Esophagus squamous epithelium (tissue), 5 donors: ENCODE measurements at regions not wholly inside any gene's neighbourhood (a gene's known extent, or its start where the extent isn't known, plus 50 kb on each side); places are given as distances from the start of the nearest gene placed in this dataset.

Experiments used
- DNase-seq: peaks from one replicate; lab custom pipeline; 2025; lab: John Stamatoyannopoulos, UW
- H3K27ac ChIP-seq, 4 donors: fragments of 200-600 bp; sonication (generic); one replicate each; pipeline ENCODE4 v1.5.1; 2016 to 2019; ENCODE audit warnings: mild to moderate bottlenecking in 1 of 4
- H3K27me3 ChIP-seq, 4 donors: fragments of 200-600 bp; sonication (generic); 1 replicate in 3 of 4; 2 replicates in 1 of 4; pipeline versions ENCODE4 v1.5.1 to v1.6.0; 2017 to 2021; ENCODE audit warnings: antibody characterized with exemption in 1 of 4
- H3K36me3 ChIP-seq, 3 donors: fragments of 200-600 bp; sonication (generic); one replicate each; pipeline ENCODE4 v1.5.1; 2016 to 2019
- H3K4me1 ChIP-seq, 3 donors: fragments of 200-600 bp; sonication (generic); one replicate each; pipeline ENCODE4 v1.5.1; 2017 to 2019
- H3K4me3 ChIP-seq, 4 donors: fragments of 200-600 bp; sonication (generic); 1 replicate in 3 of 4; 2 replicates in 1 of 4; pipeline ENCODE4 v1.5.1; 2016 to 2019; ENCODE audit warnings: mild to moderate bottlenecking in 2 of 4, moderate library complexity in 1 of 4
- H3K9me3 ChIP-seq, 3 donors: fragments of 200-600 bp; sonication (generic); one replicate each; pipeline ENCODE4 v1.5.1; 2016 to 2019
- POLR2A ChIP-seq, 4 donors: fragments of 450-650 bp; IDR thresholded peaks; one replicate each; pipeline ENCODE4 v1.6.1; 2017; ENCODE audit warnings: antibody characterized with exemption in 4 of 4, mild to moderate bottlenecking in 4 of 4, moderate library complexity in 3 of 4
- WGBS, 2 donors: methylation state at CpG; one replicate each; pipeline ENCODE4 v1.1.5; 2018; 5-methylcytosine and 5-hydroxymethylcytosine counted together
- intact Hi-C: fragments of 100-400 bp; cut with DNase I; formaldehyde crosslinking; loops from one replicate; pipeline ENCODE4 v1.15.0; 2022
- TF ChIP-seq, protein P1 (sequence below), 6 experiments: fragments of 450-650 bp in 4 of 6; fragments of 200-600 bp in 2 of 6; sonication (generic) in 2 of 6; IDR thresholded peaks; one replicate each; pipeline ENCODE4 v1.5.1; 2016 to 2019; ENCODE audit warnings: antibody characterized with exemption in 6 of 6, mild to moderate bottlenecking in 4 of 6, moderate library complexity in 4 of 6
- donor health status: DM: yes; HTN: yes; CAD: no.

DNA sequence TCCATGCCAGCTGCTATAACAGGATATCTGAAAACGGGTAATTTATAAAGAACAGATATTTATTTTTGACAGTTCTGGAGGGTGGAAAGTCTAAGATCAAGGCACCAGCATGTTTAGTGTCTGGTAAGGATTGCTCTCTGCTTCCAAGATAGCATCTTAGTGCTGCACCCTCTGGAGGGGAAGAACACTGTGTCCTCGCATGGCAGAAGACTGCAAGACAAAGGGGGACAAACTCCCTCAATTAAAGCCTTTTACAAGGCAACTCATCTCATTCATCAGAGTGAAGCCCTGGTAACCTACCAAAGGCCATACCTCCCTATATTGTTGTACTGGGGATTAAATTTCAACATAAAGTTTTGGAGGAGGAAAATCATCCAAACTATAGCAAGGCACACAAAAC is 298.9 kb upstream of the EDIL3 start:
- WGBS, 2 donors = 75 to 81% methylated on average over 2 of the region's 2 CpGs
- intact Hi-C loops = no loop called here
- H3K36me3 ChIP-seq = no peaks in the 10 kb centered on the region
- H3K4me3 ChIP-seq = no peak overlapping the region
- TF ChIP-seq, protein P1, sequence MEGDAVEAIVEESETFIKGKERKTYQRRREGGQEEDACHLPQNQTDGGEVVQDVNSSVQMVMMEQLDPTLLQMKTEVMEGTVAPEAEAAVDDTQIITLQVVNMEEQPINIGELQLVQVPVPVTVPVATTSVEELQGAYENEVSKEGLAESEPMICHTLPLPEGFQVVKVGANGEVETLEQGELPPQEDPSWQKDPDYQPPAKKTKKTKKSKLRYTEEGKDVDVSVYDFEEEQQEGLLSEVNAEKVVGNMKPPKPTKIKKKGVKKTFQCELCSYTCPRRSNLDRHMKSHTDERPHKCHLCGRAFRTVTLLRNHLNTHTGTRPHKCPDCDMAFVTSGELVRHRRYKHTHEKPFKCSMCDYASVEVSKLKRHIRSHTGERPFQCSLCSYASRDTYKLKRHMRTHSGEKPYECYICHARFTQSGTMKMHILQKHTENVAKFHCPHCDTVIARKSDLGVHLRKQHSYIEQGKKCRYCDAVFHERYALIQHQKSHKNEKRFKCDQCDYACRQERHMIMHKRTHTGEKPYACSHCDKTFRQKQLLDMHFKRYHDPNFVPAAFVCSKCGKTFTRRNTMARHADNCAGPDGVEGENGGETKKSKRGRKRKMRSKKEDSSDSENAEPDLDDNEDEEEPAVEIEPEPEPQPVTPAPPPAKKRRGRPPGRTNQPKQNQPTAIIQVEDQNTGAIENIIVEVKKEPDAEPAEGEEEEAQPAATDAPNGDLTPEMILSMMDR (IDR thresholded peaks at IDR 0.05) = no peak
- TF ChIP-seq POLR2A (IDR thresholded peaks at IDR 0.05) = no peak
- H3K27me3 ChIP-seq = no peaks in the 10 kb centered on the region
- H3K9me3 ChIP-seq = no peaks in the 10 kb centered on the region
- H3K4me1 ChIP-seq = no peaks in the 10 kb centered on the region
- H3K27ac ChIP-seq = no peak overlapping the region
- no peak for DNase-seq

- no peaks in the 10 kb centered on the region for H3K4me1 ChIP-seq
- 63 to 77% methylated on average over 1 of the region's 1 CpG for WGBS, 2 donors
- intact Hi-C loops = no loop called here
These were observed 297.9 kb upstream of the EDIL3 start for GRCh38 chr5:84682531-84682930.

GRCh38 chr5:84680908-84681307 is 296.2 kb upstream of the EDIL3 start:
- intact Hi-C loops = no loop called here
- Histone ChIP-seq H3K36me3 (no peaks in the 10 kb centered on the region), H3K27me3 (no peaks in the 10 kb centered on the region), H3K9me3 (no peaks in the 10 kb centered on the region), H3K4me1 (no peaks in the 10 kb centered on the region), H3K4me3 (no peak overlapping the region), H3K27ac (no peak overlapping the region)
- TF ChIP-seq, protein P1 (IDR thresholded peaks at IDR 0.05) = no peak
- TF ChIP-seq POLR2A (IDR thresholded peaks at IDR 0.05) = no peak
- no peak for DNase-seq

More at GRCh38 chr5:84682531-84682930, 297.9 kb upstream of the EDIL3 start:
- no peak for TF ChIP-seq POLR2A (IDR thresholded peaks at IDR 0.05)
- TF ChIP-seq, protein P1 (IDR thresholded peaks at IDR 0.05) = no peak
- Histone ChIP-seq H3K27me3 (no peaks in the 10 kb centered on the region), H3K4me3 (no peak overlapping the region), H3K36me3 (no peaks in the 10 kb centered on the region), H3K9me3 (no peaks in the 10 kb centered on the region), H3K27ac (no peak overlapping the region)
- no peak for DNase-seq

GRCh38 chr5:84673785-84674184 is 289.1 kb upstream of the EDIL3 start:
- H3K36me3 ChIP-seq = no peaks in the 10 kb centered on the region
- intact Hi-C loops = no loop called here
- H3K4me3 ChIP-seq = no peak overlapping the region
- no peaks in the 10 kb centered on the region for H3K27me3 ChIP-seq
- no peak for TF ChIP-seq POLR2A (IDR thresholded peaks at IDR 0.05)
- TF ChIP-seq, protein P1 (IDR thresholded peaks at IDR 0.05) = no peak
- H3K27ac ChIP-seq = no peak overlapping the region
- 68 to 86% methylated on average over 3 of the region's 3 CpGs for WGBS, 2 donors
- no peak for DNase-seq
- H3K9me3 ChIP-seq = no peaks in the 10 kb centered on the region
- no peaks in the 10 kb centered on the region for H3K4me1 ChIP-seq

DNA sequence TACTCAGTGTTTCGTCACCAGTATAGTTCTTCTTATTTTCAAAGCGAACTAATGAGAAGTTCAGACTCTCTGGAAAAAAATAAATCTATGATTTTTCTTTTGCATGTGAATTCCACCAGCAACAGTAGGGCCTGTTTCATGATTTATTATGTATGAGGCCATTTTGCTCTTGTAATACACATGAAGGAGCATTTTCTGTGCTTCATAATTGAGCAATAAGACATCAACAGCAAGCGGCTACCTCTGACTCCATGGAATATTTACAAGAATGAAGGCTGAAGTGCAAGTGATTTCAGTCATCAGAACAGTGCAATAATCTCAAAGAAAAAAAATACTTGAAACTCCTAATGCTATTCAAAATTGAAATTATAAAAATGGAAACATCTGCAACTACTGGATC is 282.9 kb upstream of the EDIL3 start:
- H3K27me3 ChIP-seq = no peaks in the 10 kb centered on the region
- intact Hi-C loops = no loop called here
- no peaks in the 10 kb centered on the region for H3K4me1 ChIP-seq
- TF ChIP-seq, protein P1 (IDR thresholded peaks at IDR 0.05) = no peak
- no peak for TF ChIP-seq POLR2A (IDR thresholded peaks at IDR 0.05)
- WGBS, 2 donors = 87 to 88% methylated on average over 3 of the region's 3 CpGs
- H3K4me3 ChIP-seq = no peak overlapping the region
- no peak for DNase-seq
- H3K9me3 ChIP-seq = no peaks in the 10 kb centered on the region
- H3K36me3 ChIP-seq = no peaks in the 10 kb centered on the region
- H3K27ac ChIP-seq = no peak overlapping the region
